AG09309 (cell line): ENCODE measurements at regions not wholly inside any gene's neighbourhood (a gene's known extent, or its start where the extent isn't known, plus 50 kb on each side); places are given as distances from the start of the nearest gene placed in this dataset.

Experiments used
- DNase-seq: peaks from one replicate; pipeline ENCODE4 v3.0.0-alpha.2; 2010; ENCODE audit warnings: low read depth
- H3K4me3 ChIP-seq: 2 replicates; pipeline ENCODE4 v1.5.1; 2011; ENCODE audit warnings: mild to moderate bottlenecking, low read depth, low read length, moderate library complexity; ENCODE audit not compliant: control insufficient read depth
- CTCF ChIP-seq: IDR thresholded peaks from 2 replicates; pipeline ENCODE4 v1.5.1; 2011; ENCODE audit warnings: mild to moderate bottlenecking, low read depth, low read length, inconsistent platforms; ENCODE audit not compliant: insufficient read depth, control insufficient read depth; ENCODE audit errors: missing control alignments

GRCh38 chr6:41423002-41423401 lies 87.6 kb downstream of the NCR2 start:
- TF ChIP-seq CTCF = no peak
- no peak for DNase-seq
- no peak overlapping the region for H3K4me3 ChIP-seq

- H3K4me3 ChIP-seq = no peak overlapping the region
- peak; percentile 85 for TF ChIP-seq CTCF
- DNase-seq = peak; percentile 31
Observed at GRCh38 chr6:41424370-41425058, 89.1 kb downstream of the NCR2 start.

GRCh38 chr6:41425511-41425910 lies 90.1 kb downstream of the NCR2 start:
- no peak overlapping the region for H3K4me3 ChIP-seq
- TF ChIP-seq CTCF = no peak
- DNase-seq = no peak

GRCh38 chr6:41426438-41426851 lies 91.0 kb downstream of the NCR2 start:
- no peak overlapping the region for H3K4me3 ChIP-seq
- no peak for TF ChIP-seq CTCF

GRCh38 chr6:41426888-41427641 lies 91.7 kb downstream of the NCR2 start:
- no peak for TF ChIP-seq CTCF
- DNase-seq = no peak
- no peak overlapping the region for H3K4me3 ChIP-seq

More at GRCh38 chr6:41426438-41426851, 91.0 kb downstream of the NCR2 start:
- DNase-seq = no peak

GRCh38 chr6:41427642-41428335 lies 92.4 kb downstream of the NCR2 start:
- no peak for TF ChIP-seq CTCF
- no peak for DNase-seq
- H3K4me3 ChIP-seq = peak overlapping the region; percentile 24
